HG02798 (cell line): ENCODE measurements at regions not wholly inside any gene's neighbourhood (a gene's known extent, or its start where the extent isn't known, plus 50 kb on each side); places are given as distances from the start of the nearest gene placed in this dataset.
"Not testable (repeated sequence)": the region's sequence is repeated elsewhere in the genome, so short reads cannot be mapped to it uniquely, and the experiment has no call there.

Source experiments
- ATAC-seq: cut with Tn5 transposase; IDR thresholded peaks from one replicate; pipeline ENCODE4 v1.9.1; 2021; ENCODE audit warnings: mild to moderate bottlenecking; ENCODE audit not compliant: unreplicated experiment, poor library complexity

DNA sequence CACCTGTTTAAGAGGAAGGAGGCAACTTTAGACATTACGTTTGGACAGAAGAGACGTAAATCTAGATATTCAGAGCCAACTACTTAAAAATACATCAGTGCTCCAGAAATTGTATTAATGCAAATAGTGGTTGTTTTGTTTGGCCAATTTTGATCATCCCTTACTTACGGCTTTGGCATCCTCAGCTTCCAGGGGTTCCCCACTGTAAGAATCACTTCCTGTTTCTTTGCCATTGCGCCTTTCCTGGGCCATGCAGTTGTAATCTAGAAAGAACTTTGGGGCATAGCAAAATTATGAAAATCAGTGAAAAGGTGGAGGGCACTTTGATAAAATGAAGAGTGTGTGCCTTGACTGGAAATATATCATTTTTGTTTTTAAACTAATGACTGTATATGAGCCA, 537.2 kb upstream of the TLE4 start:
- ATAC-seq = no peak

DNA sequence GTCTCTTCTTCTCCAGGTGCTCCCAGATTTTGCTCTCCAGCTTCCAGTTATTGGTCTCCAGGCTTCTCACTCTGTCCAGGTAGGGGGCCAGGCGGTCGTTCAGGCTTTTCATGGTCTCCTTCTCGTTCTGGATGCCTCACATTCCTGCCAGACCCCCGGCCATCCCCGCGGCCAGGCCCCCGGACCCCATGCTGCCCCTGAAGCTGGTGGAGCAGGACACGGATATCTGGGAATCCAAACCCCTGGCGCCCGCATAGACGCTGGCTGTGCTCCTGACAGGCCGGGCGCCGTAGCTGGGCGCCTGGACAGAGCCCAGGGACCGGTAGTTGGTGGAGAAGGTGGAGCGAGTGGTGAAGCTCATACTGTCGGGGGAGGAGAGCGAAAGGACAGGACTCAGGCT, 534.4 kb upstream of the TLE4 start:
- no peak for ATAC-seq

DNA sequence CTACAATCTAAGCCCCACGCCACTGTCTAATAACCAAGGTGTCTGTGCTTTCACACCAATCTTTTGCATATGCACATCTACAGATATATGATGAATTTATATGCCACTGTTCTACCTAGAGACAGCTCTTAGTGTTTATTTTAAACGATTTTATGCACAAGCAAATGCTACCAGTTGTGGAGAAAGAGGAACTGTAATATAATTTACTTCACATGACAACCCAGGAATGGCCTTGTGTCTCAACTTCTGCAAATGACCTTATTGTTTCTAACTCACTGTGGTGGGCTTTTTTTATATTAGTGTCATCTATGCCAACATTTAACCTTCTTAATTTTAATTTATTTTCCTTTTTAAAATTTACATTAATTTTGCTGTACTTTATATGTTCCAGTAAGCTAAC, 531.1 kb upstream of the TLE4 start:
- ATAC-seq = no peak

DNA sequence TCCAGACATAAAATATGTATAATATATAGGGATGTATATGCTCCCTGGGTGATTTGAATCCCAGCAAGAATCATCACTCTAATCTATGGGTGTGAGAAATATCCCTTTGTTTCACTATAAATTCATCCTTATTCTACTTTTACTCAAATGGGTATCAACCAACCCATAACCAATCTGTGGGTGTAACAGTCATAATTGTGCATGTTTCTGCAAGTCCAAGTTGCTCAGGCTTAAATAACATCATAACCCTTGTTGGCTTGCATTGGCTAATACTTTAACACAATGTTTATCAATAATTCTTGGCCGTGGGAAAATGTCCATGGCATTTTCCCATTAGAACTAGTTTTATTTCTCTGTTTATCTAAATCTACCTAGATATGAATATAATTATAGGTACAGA, 530.5 kb upstream of the TLE4 start:
- ATAC-seq = no peak

DNA sequence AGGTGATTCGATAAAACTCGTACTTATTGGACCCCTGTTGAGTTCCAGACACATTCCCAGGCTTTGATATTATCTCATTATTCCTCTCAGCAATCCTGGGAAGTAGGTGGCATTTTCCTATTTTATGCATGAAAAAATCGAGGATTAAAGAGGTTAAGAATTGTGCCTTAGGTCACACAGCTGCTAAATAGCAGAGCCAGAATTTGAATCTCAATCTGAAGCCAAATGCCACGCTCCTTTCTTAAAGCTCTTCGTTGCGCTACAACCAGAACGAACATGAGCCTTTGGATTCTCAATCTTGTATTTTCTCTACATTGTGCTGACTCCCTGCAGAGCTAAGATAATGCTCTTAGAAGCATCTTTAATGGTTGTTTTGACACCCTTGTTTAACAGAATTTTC, 527.8 kb upstream of the TLE4 start:
- no peak for ATAC-seq

DNA sequence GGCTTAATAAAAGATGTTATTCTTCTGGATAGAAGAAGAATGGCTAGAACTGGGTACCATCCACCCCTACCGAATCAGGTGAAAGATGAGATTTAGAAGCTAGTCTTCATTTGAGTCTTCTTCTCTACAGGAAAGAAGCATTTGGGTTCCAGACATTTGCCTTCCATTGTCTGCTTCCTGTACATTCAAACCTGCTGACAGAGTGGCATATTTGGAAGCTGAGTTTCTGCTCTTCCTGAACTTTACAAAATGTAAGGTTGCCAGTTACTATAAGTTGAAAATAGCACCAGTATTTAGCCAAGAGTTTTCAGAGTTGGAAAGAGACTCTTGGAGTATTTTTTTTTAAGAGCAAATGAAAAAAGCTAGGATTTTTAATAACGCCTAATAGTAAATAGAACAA, 525.4 kb upstream of the TLE4 start:
- ATAC-seq = no peak

DNA sequence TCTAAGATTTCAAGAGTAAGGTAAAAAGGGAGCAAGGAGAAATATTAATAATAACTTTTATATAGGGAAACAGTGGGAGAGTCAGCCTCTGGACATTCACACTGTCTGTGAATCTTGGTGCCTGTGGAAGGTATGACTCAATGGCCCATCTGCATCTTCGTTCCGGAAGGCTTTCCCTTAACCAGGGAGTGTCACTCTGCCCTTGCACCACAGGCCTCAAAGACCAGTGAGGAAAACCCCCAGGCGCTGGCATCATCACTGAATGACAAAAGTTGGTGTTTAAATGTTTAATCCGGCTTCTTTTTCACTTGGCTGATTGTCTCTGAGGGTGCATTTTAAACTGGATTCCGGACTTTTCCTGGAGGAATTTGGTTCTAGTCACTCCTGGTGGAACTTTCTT, 522.4 kb upstream of the TLE4 start:
- no peak for ATAC-seq

DNA sequence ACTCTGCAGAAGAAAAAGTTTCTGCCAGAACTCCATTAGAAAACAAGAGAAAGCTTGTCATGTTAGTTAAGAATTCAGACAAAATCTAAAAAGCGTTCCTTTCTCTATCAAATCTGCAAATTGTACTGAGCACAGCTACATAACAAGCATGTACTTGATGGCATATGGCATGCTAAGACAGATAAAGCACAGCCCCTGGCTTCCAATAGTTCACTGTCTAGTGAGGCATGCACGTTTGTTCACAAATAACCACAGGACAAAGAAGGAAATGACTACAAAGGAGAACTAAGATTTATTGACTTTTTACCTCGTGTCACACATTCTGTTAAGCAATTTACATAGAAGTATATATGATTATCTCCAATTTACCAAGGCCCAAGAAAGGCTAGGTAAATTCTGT, 518.2 kb upstream of the TLE4 start:
- ATAC-seq = no peak

DNA sequence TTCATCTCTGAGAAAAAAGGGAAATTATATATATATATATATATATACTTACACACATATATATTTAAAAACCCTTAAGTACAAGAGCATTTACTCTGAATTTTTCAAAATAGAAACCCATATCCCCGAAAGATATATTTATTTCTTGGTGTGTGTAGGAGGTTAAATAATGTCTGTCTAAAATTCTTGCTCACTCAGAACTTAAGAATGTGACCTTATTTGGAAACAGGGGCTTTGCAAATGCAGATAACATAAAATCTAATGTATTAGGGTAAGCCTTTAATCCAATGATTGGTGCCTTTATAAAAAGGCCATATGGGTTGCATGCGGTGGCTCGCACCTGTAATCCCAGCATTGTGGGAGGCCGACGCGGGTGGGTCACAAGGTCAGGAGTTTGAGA, 517.3 kb upstream of the TLE4 start:
- ATAC-seq = no peak

DNA sequence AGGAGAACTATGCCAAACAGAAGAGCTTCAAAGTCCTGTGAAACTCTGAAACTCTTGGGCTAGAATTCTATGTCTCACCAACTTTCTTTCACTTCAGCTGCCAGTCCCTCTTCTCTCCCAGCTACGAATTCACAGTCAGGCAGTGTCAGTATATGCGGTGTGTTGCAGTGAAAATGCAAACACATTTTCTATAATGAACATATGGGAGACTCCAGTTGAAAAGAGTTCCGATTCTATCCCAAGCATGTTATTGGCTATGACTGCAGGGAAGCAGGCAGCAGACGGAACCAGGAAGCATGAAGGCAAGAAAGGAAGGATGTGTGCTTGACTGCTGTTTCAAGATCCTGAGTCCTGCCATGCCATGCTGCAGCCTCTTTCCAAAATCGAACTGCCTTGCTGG, 515.7 kb upstream of the TLE4 start:
- no peak for ATAC-seq

DNA sequence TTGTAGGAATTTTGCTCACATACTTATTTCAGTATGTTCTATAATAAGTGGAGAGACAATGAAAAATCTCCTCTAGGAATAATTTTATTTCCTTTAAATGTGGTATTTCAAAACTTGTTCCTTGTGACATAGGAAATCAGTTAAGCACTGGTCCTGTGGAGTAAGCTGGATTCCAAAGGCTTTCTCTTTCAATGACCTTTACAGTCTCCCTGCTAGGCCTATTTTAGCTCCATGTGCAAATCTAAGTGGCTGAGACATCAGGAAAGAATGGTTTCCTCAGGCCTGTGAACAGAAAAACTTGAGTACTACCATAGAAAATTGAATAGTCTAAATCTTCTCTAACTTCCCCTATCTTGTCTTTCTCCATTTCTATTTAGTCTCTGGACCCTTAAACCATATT, 514.2 kb upstream of the TLE4 start:
- no peak for ATAC-seq

DNA sequence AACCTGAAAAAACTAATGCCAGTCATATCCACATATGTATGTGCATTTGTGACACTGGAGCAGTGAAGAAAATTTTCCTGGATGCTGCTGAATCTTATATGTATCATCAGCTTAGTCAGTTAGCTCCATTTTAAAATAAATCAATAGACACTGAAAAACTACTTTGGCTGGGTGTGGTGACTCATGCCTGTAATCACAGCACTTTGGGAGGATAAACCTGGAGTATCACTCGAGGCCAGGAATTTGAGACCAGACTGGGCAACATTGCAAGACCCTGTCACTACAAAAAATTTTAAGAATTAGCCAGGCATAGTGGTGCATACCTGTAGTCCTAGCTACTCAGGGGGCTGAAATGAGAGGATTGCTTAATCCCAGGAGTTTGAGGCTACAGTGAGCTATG, 511.0 kb upstream of the TLE4 start:
- no peak for ATAC-seq

DNA sequence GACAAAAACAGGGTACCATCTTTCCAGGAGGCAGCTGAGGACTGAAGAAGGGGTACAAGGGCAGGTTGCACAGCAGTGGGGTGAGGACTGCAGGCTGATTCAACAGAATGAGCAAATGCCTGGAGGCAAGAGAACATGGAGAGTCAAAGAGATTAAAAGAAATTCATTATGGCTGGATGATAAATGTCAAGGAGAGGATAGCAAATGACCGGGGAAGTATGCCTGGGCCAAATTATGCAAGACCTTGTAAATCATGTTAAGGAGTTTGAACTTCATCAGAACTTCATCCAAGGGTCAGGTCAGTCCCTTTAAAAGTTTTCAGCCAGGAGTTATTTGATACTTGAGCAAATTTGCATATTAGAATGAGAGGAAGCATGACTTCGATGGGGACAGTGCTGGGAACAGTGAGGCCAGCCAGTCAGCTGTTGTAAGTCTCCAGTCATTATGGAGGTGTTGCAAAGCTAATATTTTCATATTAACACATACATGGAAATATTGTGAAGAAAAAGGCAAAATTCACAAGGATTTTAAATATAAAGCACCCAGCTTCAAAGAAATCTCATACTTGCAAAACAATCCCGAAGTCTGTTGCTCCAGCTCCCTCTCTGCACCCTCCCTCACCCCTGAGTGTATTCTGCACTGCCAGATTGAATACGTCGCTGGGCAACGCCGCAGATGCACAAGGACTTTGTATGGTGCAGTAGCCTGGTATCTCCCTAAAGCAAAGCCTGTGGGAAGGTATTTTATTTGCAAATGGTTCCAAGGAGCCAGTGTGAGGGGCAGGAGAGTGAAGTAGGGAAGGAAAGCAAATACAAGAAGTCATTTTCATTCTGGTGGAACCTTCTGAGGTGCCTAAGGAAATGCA, 509.8 kb upstream of the TLE4 start:
- no peak for ATAC-seq

DNA sequence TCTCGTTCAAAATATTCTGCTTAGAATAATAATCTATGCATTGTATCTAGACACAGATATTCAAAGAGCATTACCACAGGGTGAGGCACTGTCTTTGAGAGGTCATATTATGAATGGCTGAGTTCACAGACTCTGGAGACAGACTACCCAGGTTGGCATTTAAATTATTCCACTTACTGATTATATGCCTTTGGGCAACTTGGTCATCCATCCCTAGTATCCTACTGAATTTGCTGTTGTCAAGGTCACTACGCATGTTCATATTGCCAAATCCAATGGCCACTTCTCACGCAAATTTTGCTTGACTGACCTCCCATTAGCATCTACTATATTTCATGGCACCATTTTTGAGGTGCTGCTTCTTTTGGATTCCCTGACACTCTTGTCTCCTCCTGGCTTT, 498.6 kb upstream of the TLE4 start:
- no peak for ATAC-seq

DNA sequence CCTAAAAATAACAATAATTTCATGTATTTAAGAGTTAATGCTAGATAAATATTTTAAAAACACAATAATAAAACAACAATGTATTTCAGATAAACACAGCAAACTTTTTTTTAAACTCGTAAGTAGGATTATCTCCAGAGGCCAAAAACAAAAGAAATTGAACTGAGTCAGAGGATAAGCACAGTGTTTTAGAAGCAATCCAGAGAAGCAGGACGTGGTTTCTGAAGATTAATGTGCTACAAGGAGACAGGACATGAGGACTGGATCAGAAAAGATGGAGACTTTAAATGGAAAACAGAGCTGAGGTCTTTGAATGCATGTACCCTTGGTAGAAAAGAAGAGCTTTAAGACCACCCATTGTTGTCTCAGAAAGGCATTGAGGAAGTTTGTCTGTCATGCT, 491.2 kb upstream of the TLE4 start:
- ATAC-seq = no peak

DNA sequence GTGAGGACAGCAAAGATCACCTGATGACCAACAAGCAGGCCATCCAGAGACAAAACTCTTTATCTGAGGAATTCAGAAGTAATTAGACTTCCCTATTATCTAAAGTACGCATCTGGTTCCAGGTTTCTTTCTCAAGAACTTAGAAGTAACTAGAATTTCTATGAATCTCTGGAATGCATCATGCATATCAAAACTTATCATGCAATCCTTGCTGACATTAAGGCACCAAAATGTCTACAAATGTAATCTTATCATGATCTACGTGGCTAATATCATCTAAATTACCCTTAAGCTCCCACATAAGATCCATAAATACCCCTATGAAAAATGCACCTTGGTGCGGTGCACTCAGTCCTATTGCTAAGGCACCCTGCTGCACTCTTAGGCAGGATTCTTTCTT, 488.1 kb upstream of the TLE4 start:
- no peak for ATAC-seq

DNA sequence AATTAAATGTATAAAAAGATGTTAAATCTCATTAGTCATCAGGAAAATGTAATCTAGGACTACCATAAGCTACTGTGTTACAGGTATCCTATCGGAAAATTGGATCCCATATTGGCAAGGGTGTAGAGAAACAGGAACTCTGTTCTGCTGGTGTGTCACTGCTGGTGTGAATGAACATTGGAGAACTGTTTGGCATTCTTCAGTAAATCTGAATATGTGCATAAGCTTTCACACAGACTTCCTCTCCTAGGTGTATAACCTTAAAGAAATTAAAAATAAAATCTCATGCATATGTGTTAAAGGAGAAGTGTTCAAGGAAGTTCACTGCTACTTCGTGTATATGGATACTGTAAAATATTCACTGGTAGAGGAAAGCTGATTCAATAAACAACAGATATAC, 484.6 kb upstream of the TLE4 start:
- no peak for ATAC-seq

DNA sequence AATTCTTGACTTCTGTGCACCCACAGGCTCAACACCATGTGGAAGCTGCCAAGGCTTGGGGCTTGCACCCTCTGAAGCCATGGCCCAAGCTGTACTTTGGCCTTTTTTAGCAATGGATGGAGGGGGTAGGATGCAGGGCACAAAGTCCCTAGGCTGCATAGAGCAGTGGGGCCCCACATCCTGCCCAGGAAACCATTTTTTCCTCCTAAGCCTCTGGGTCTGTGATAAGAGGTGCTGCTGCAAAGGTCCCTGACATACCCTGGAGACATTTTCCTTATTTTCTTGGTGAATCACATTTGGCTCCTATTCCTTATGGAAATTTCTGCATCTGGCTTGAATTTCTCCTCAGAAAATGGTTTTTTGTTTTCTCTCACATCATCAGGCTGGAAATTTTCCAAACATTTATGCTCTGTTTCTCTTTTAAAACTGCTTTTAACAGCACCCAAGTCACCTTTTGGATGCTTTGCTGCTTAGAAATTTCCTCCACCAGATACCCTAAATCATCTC, 482.7 kb upstream of the TLE4 start:
- no peak for ATAC-seq

DNA sequence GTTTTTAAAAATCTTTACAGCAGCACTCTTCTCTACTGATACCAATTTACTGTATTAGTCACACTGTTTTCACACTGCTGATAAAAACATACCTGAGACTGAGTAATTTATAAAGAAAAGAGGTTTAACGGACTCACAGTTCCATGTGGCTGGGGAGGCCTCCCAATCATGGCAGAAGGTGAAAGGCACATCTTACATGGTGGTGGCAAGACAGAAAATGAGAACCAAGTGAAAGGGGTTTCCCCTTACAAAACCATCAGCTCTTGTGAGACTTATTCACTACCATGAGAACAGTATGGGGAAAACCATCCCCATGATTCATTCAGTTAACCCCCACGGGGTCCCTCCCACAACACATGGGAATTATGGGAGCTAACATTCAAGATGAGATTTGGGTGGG, 481.9 kb upstream of the TLE4 start:
- not testable (repeated sequence) for ATAC-seq

DNA sequence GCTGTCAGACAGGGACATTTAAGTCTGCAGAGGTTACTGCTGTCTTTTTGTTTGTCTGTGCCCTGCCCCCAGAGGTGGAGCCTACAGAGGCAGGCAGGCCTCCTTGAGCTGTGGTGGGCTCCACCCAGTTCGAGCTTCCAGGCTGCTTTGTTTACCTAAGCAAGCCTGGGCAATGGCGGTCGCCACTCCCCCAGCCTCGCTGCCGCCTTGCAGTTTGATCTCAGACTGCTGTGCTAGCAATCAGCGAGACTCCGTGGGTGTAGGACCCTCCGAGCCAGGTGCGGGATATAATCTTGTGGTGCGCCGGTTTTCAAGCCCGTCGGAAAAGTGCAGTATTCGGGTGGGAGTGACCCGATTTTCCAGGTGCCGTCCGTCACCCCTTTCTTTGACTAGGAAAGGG, 468.5 kb upstream of the TLE4 start:
- ATAC-seq = not testable (repeated sequence)

DNA sequence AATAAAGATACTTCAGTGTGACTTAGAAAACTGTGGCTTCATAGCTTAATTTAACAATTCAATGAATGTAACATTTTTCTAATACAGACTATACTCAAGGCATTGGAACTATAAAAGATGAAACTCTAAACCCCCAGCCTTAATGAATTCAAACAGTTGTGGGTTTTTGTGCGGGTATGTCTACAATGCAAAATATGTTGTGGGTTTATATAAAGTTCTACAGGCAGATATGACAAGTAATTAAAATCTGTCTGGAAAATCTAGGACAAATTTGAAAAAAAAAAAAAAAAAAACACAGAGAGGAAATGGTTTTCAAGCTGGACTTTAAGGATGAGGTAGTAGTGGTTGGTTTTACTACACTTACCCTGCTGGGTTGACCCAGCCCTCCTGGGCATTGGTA, 467.5 kb upstream of the TLE4 start:
- ATAC-seq = no peak

DNA sequence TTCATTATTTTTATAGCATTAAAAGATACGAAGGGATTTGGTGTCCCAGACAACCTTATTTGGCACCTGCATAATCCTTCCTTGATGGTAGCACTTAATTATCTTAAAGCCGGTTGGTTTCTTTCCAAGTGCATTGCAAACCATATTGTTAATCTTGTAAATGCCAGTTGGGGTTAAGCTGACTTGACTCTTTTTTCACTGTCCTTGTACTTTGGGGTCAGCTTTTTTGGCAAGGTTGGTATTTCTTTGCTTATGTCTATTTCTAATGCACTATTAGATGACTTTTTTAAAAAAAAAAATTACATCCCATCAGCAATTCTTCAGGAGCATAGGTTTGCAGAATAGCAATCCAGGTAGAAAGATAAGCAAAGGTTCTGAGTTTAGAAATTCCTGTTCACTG, 466.8 kb upstream of the TLE4 start:
- no peak for ATAC-seq
